ENCODE measurements at regions not wholly inside any gene's neighbourhood (a gene's known extent, or its start where the extent isn't known, plus 50 kb on each side); places are given as distances from the start of the nearest gene placed in this dataset.

GRCh38 chr10:128336401-128336800 lies 210.2 kb upstream of the MKI67 start:
- TF ChIP-seq POLR2A (IDR thresholded peaks at IDR 0.05; ENCODE audit: low read length) = no peak
- no peak for TF ChIP-seq GATA1 (IDR thresholded peaks at IDR 0.05; ENCODE audit: low read depth, low read length)

Data from erythroblast (primary cell).